Activated T-cell treated with anti-CD3 and anti-CD28 coated beads for 24 hours (primary cell): ENCODE measurements at regions not wholly inside any gene's neighbourhood (a gene's known extent, or its start where the extent isn't known, plus 50 kb on each side); places are given as distances from the start of the nearest gene placed in this dataset.
"Not testable (repeated sequence)": the region's sequence is repeated elsewhere in the genome, so short reads cannot be mapped to it uniquely, and the experiment has no call there.

Experiments
- DNase-seq: peaks from one replicate; pipeline ENCODE4 v3.0.0-alpha.2; 2020; ENCODE audit warnings: low read depth

- DNase-seq: no peak
Observed at GRCh38 chr16:73108195-73108963, 60.5 kb upstream of the ZFHX3 start.

DNA sequence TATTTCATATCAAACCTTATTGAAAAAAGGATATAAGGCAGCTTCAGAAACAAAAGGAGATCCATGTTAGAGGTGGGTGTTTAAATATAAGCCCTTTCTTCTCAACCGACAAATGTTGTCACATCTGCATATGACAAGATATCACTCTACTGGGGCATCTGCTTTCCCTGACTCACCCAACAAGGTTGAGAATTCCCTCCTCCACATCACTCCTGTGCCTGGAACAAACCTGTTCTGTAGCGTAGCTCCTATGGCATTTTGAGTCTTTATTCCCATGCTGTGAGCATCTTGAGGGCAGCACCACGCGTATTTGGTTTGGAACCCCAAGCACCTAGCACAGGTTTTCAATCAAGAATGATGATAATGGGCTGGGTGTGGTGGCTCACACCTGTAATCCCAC, 59.4 kb upstream of the ZFHX3 start:
- no peak for DNase-seq

DNA sequence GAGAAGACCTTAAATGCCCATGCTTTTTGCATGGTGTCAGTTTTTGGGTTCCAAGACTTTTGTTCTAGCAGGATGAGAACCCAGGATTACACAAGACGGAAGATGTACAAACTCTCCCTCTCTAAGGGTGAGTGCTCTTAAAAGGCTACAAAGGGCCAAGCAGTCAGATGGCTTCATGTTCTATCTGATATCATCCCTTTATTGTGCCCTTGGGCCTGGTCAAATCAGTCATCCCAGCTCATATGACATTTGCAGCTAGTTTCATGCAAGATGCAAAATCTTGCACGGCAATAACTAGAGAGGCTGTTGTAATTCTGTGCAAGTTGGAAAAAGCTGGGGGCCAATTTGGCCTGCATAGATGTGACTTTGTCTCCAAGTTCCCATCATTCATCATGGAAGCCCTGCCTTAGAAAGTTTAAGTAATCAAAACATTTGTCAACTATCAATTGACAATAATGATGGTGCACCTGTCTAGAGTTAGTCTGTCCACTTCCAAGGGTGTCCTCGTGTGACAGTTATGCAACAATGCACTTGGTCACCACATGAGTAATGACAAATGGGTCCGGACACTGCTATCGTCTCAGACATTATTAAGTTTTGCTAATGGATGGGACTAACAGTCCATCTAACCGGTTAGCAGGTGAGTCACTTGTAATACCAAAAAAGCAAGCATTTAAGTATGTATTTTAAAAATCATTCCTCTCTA, 58.6 kb upstream of the ZFHX3 start:
- no peak for DNase-seq

DNA sequence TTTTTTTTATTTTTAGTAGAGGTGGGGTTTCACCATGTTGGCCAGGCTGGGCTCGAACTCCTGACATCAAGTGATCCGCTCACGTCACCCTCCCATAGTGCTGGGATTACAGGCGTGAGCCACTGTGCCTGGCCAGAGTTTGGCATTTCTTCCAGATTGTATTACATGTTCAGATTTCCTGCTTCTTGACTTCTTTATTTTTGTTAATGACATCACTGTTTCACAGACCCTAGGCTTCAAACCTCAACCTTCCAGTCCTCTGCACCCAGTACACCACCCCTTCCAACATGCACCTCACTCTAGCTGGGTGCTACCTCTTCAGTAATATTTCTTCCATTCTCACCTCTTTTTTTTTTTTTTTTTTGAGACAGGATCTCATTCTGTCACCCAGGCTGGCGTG, 53.6 kb upstream of the ZFHX3 start:
- DNase-seq: no peak

DNA sequence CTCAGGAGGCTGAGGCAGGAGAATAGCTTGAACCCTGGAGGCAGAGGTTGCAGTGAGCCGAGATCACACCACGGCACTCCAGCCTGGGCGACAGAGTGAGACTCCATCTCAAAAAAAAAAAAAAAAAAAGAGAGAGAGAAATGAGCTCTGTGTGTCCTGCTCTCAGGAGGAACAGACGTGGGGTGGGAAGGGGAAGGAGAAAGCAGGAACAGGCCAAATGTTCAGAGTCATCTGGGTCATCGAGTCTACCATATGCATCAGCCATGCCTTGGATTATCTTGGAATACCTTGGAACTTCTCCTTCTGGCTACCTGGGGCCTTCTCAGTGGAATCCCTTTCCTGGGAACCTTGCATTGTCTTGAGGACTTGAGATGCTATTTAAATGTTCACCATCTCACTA, 51.7 kb upstream of the ZFHX3 start:
- DNase-seq: not testable (repeated sequence)
